GM21526 (cell line): ENCODE measurements at regions not wholly inside any gene's neighbourhood (a gene's known extent, or its start where the extent isn't known, plus 50 kb on each side); places are given as distances from the start of the nearest gene placed in this dataset.

Source experiments
- ATAC-seq: cut with Tn5 transposase; IDR thresholded peaks from one replicate; pipeline ENCODE4 v1.9.1; 2021; ENCODE audit warnings: moderate library complexity; ENCODE audit not compliant: unreplicated experiment, low FRiP score

DNA sequence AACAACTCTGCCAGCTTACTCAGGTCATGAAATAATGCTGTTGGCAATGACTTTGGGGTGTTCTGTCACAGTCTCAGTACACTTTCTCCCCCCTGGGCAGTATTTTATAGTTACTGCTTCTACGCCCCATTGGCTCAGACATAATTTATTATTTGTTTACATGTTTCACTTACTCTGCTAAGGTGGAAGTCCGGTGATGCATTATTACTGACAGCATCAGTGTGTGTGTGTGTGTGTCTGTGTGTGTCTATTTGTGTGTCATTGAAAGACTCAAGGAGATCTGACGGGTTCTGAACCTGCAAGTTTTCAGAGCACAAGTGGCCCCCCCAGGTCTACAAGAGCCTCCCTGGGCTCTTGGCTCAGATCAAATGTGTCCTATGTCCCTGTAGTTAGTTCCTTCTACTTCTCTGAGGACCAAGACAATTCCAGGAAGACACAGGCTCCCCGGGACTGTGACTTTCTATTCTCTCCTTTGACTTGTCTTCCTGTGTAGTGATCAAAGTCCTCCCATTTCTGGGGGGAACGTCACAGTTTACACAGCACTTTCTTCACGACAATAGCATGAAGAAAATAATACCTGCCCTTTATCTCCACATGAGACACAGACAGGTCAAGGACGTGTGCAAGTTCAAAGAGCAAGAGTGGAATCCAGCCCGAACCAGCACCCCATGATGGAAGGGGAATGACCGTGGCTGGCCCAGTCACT is 283.7 kb upstream of the GATB start:
- ATAC-seq: no peak

DNA sequence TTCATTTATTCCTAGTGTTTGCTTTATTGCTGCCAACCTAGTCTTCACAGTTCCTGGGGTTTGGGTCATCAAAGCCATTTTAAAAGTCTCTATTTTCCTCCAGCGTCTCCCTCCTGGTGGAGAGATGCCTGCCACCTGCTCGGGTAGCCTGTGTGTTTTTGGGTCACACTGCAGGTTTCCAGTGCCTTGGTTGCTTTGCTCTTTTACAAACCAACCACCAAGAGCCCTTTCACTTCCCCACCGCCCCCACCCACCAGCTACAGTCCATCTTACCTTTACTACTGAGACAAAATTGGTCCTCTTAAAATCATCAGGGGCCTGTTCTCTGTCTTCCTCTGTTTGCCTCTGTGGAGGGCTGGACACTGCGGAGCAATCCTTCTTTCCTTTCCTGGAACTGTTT is 280.5 kb upstream of the GATB start:
- ATAC-seq: no peak

DNA sequence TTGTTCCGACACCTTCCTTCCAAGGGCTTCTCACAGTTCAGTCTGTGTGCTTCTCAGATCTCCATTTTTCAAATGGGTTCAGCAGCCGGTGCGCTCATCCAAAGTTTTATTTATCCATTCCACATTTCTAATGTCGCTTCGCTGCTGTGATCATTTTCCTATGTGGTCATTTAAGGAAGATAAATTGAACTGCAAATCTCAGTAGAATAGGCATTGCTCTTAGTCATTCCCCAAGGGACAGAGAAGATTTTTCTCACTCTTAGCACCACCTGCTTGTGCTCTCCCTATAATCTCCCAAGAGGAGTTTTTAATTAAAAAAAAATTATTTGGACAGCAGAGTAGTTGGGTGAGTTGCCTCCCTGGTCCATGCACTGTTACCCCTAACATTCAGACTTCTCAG is 278.9 kb upstream of the GATB start:
- ATAC-seq: no peak

DNA sequence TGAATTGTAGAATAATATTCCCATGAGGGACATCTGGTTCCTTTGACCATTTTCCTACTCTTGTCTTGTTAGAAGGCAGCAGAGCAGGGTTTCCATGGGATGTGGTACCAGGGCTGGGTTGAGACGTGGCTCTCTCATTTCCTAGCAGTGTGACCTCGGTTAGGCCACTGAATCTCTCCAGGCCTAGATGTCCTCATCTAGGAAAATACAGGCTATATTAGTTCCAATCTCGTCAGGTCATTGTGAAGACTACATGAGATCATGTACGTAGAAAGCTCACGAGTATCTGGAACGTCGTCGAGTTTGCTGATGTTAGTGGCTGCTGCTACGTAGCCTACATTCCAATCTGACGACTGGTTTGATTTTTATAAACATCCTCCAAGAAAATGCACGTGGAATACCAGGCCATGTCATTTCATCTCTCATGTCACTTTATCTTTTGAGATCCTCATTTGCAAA is 278.2 kb upstream of the GATB start:
- ATAC-seq: no peak

DNA sequence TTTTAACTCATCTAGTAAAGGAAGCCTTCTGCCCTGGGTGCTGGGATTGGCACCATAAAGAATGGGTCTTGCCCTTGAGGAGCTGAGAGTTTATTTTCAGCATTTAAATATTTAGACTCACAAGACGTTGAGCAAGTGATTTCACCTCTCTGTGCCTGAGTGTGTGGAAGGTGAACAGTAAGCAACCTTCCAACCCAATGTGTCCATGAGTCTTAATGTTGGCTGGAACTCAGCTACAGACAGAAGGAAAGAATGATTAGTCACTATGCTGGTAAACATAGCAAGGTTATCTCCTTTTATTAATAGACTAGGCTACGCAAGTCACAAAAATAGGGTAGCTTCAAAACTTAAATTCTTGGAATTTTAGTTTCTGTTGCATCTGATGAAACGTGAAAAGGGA is 277.4 kb upstream of the GATB start:
- no peak for ATAC-seq

DNA sequence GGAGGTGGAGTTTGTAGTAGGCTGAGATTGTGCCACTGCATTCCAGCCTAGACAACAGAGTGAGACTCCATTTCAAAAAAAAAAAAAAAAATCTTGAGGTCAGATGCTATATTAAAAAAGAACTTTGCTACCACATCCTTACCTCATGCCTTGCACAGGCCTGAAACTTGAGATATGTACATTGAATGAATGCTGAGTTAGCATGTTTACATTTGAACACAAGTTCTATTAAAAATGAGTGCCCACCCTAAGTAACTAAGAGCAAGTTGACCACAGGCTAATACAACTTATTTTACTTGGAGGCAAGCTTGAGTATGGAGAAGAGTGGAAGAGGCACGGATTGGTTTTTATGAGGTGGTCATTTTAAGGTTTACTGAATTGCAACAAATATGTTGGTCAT is 276.6 kb upstream of the GATB start:
- ATAC-seq: no peak

DNA sequence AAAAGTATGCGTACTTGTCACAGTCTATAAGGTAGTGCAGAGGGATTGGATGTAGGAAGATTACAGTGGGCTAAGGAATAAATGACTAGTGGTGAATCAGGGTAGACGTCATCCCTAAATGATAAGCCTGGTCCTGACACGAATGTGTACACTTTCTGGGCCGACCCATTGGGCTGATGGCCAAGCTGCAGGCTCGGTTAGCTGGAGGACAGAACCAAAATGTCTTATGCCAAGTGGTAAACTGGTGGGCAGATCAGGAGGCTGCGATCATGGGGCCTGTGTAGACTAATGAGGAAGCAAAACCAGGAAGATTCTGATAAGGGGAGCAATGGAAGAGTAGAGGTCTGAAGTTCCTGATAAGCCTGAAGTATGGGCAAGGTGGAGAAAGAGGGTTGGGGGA is 272.8 kb upstream of the GATB start:
- ATAC-seq: no peak

DNA sequence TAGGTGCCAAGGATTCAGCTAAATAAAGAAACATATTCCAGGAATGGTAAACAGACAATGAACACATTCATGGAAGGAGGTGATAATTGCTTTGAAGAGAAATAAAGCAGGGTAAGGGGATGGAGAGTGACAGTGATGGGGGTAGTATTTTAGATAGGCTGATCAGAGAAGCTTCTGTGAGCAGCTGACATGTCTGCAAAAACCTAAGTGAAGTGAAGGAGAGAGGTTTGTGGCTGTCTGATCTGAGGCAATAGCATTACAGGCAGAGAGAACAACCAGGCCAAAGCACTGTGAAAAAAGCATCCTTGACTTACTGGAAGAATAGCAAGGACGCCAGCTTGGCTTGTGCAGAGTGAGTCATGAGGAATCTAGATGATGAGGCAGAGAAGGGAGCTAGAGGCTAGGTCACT is 271.9 kb upstream of the GATB start:
- ATAC-seq: no peak

DNA sequence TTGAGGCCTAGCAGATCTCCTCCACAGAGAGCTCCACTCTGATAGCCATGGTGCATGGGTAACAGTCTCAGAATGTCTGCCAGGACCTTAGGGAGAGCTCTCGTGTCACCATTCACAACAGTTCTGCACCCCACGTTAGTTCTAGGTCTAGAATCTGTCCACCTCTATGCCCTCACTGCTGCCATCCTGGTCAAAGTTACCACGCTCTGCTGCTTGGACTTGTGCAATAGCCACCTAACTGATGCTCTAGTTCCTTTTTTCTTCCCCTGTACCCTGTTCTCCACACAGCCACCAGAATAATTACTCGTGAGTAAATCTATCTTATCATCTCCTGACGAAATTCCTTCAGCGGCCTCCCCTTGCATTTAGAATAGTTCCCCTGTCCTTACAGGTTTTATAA is 268.8 kb upstream of the GATB start:
- no peak for ATAC-seq

DNA sequence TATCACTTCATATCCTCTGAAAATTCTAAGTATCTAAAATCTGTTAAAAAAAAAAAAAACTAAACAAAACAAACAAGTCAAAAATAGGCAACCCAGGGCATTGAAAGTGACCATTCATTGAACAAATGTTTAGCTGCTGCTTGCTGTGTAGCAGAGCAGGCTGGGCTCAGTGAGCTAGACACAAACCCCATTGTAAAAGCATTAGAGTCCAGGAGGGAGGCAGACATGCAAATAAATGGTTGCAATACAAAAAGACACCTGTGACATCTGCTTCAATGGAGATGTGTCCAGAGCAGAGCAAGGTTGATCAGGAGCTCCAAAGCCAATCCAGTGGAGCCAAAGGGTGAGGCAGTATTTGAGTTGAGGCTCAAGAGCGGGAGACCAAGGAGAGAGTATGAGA is 267.3 kb upstream of the GATB start:
- ATAC-seq: no peak

DNA sequence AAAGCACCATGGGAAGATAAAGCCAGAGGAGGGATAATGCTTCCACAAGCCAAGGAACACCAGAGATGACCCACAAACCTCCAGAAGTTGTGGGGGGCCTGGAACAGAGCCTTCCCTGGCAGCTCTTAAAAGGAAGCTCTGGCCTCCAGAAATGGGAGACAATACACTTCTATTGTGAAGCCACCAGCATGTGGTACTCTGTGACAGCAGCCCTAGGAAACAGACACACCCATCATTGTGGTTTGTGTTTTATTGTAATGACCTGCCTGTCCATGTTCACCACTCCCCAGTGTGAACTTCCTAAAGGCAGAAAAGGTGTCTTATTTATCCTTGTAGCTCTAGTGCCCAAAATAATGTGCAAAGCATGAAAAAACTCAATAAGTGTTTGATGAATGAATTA is 264.1 kb upstream of the GATB start:
- ATAC-seq: no peak

DNA sequence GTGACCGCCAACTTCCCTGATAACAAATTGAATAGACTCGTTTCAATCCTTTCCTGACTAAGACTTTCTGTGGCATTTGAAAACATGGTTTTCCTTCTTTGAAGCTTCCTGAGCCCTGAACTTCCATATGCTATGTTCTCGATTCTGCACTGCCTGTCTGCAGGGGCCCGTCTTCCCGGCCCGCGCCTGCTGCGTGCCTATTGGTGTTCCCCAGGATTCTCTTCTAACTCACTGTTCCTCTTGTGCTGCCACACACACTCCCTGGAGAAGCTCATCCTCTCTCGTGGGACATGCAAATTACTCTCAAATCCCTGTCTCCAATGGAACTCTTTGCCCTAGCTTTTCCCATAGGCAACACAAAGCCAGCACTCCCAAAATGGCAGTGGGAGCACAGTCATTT is 262.9 kb upstream of the GATB start:
- no peak for ATAC-seq

DNA sequence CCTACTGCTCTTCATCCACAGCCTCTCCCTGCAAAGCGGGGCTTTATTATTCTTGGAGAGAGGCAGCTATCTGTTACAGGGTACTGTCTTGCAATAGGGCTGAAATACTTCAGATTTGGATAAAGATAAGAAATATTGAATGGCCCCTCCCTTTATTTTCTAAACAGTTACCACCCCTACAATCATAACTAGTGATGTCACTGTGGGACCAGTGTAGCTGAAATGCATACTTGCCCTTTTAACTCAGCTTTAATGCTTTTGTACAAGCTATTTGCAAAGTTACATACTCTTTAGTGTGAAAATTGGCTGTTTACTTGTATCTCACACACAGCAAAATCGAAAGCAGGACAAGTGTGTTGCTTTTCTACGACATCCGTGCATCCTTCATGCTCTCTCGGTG is 261.7 kb upstream of the GATB start:
- no peak for ATAC-seq

DNA sequence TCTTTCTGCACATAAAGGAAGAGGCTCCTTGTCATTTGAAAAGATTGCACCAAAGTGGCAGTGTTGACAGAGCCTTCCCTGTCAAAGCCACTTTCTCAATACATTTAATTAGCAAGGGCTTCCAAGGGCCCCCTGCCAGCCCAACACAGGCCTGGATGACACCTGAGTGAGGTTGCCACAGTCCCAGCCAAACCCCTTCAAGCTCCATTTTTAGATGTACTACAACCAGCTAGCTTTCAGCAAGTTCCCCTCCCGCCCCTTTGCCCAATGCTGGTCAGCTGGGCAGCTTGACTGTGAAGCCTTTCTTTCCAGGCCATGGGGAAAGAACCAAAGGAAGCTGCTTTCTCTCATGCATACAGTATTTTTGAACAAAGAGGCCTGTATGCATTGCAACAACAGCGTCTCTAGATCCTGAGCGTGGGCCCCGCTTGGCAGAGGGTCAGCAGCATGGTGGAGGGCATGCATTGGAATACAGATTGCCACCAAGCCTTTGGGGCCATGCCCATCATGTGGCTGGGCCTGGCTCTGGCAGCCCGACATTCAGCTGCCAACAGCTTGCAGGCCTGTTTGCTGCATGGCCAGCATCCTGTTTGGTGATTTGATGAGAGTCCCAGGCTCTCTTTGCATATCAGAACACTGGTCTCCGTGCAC is 261.1 kb upstream of the GATB start:
- no peak for ATAC-seq

DNA sequence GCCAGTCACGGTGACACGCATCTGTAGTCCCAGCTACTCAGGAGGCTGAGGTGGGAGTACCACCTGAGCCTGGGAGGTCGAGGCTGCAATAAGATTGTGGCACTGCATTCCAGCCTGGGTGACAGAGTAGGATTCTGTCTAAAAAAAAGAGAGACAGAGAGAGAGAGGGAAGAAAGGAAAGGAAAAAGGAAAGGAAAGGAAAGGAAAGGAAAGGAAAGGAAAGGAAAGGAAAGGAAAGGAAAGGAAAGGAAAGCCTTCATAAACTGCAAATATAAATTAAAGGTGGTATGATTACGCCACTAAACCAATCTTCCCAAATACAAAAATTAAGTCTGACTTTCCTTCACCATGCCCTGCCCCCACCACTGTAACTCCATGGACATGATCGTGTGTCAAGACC is 259.3 kb upstream of the GATB start:
- ATAC-seq: no peak

DNA sequence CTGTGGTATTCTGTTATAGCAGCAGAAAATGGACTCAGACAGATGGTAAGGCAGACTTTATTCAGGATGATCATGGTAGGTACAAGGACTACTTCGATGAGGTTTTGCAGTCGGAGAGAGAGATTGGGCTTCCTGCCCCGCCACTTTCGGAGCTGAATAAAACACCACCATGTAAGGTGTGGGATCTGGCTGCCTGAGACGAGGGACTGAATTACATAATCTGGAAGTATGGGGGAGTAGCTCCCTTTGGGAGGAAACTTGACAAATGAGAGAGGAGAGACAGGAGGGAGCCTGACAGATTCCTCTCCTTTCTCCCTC is 255.5 kb upstream of the GATB start:
- no peak for ATAC-seq

DNA sequence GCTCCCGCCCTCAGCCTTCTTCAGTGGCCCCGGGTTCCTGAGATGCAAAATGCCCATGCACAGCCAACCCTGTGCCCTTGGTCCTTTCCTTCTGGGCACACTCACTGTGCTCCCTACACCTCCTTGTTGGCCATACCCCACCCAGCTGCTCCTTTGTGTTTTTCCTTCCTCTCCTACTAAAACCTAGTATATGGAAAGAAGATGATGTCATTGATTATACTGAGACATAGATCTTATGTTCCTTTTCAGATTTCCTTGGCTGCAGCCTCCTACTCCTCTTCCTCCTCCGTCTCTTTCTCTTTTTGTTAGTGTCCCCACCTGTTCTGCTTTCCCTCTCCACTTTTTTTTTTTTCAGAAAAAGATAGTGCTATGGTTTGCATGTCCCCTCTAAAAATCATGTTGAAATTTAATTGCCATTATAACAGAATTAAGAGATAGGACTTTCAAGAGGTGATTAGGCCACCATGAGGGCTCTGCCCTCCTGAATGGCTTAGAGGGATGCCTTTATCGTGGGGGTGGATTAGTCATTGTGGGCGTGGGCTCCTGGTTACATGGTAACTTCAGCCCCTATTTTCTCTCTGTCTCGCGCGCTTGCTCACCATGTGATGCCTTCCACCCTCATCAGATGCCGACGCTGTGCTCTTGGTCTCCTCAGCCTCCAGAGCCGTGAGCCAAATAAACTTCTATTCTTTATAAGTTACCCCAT is 254.9 kb upstream of the GATB start:
- ATAC-seq: no peak

DNA sequence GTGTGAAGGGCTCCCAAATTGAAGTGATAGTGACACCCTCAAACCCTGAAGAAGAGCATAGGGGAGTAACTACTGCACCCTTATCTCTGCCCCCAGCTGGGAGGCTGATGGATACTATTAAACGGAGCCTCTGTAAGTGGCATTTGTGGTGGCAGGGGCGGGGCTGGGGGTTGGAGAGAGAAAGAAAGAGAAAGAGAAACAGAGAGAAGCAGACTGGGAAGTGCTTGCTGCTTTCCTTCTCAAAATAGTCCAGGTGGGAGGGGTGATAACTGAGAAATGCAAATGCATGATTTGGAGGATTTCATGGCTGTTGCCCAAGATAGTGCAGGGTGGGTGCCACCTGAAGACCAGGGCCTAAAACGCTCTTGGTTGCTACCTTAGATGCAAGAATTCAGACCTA is 253.5 kb upstream of the GATB start:
- peak; percentile 86 for ATAC-seq

DNA sequence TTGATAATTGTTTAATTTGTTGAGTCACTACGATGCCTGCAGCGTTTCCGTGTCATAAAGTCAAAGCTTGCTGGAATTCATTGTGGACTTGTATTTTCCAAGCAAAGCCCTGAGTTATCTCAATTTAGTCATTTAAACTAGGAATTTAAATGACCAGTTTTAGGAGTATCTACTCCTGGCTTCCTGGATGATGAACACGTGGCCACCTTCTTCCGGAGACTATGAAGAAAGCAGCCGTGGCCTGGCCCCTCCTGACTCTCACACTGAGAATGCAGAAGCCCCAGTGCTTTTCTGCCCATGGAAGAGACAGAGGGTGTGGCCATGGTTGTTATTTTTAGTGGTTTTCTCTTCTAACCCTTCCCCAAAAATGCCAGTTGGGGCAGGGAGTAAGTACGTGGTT is 250.7 kb upstream of the GATB start:
- ATAC-seq: no peak

DNA sequence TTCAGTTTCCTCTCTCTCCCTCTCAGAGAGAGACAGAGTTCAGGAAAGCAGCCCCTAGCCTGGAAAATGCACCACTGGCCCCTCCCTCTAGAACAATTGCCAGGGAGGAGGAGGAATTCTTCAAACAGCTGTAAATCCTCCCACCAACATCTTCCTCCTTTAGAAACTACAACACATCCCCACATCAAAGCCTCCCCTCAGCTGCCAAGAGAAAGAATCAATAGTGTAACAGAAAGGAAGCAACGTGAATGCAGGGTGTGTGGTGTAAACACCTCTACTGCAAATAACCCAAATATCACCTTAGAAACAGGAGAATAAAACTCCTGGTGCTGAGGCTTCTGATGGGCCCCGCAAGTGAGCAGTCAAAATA is 249.9 kb upstream of the GATB start:
- no peak for ATAC-seq

DNA sequence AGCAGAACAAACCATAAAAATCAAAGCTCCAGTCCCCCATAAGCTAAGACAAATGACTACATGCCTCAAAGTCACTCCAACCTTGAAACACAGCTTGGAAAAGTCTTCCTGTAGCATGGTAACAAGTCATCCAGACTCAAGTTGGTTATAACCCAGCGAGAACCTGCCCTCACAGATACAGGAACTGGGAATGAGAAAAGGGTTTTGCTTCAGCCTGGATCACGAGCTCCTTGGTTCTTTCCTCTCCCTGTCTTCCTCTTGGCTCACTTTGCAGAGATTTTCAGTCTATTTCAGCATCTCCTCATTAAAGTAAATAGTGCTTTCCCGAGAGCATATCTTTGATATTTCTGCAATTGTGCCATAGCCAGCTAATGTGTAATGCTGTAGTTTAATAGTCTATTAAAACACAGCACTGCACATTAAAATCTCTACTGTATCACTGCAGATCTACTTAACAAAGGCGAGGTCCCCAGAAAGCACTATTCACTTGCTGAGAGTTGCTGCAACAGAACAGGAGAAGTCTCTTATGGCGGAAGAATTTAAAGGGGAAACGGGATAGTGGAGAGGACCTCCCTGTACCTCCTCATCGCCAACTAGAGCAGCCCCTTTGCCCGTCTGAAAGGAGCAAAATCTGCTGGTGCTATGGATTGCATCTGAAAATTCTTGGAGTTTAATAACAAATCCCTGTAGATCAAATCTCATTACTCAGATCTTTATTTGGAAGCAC is 249.3 kb upstream of the GATB start:
- ATAC-seq: no peak
